A673 (cell line): ENCODE measurements at regions not wholly inside any gene's neighbourhood (a gene's known extent, or its start where the extent isn't known, plus 50 kb on each side); places are given as distances from the start of the nearest gene placed in this dataset.

Experiments used
- BruUV-seq: library from RNA; stranded (reverse); fragments of 400-500 nt; replicated peaks from 2 replicates; lab custom pipeline; 2021; lab: Mats Ljungman, UMichigan
- CTCF ChIA-PET: fragments of 300-600 bp; sonication (Branson Sonifier 250); formaldehyde crosslinking; loops from one replicate; lab custom pipeline; 2022; ENCODE audit warnings: antibody characterized with exemption; lab: Charles Lee
- POLR2A ChIA-PET: fragments of 300-600 bp; sonication (Branson Sonifier 250); formaldehyde crosslinking; loops from one replicate; lab custom pipeline; 2022; ENCODE audit warnings: antibody characterized with exemption; ENCODE audit not compliant: low non-redundant PET; lab: Charles Lee
- DNase-seq: peaks from one replicate; pipeline ENCODE4 v3.0.0-alpha.2; 2015; ENCODE audit warnings: low spot score
- H3K27ac ChIP-seq: fragments of 200-600 bp; sonication (generic); 2 replicates; pipeline ENCODE4 v1.5.1; 2016; ENCODE audit warnings: mixed run types, low read depth, mild to moderate bottlenecking, mixed read lengths, antibody characterized with exemption, low read length; ENCODE audit not compliant: poor library complexity, severe bottlenecking
- H3K27me3 ChIP-seq: fragments of 200-600 bp; sonication (generic); replicated peaks from 2 replicates; pipeline ENCODE4 v1.6.1; 2017; ENCODE audit warnings: mixed run types, low read depth, mild to moderate bottlenecking, mixed read lengths, antibody characterized with exemption, low read length; ENCODE audit not compliant: insufficient read depth, poor library complexity
- H3K36me3 ChIP-seq: fragments of 200-600 bp; sonication (generic); 2 replicates; pipeline ENCODE4 v1.6.1; 2016; ENCODE audit warnings: mixed run types, mild to moderate bottlenecking, mixed read lengths, antibody characterized with exemption, low read length; ENCODE audit not compliant: insufficient read depth, poor library complexity, severe bottlenecking
- H3K4me1 ChIP-seq: fragments of 200-600 bp; sonication (generic); 2 replicates; pipeline ENCODE4 v1.6.1; 2017; ENCODE audit warnings: mixed run types, mild to moderate bottlenecking, mixed read lengths, antibody characterized with exemption, low read length; ENCODE audit not compliant: insufficient read depth, poor library complexity, severe bottlenecking
- H3K4me3 ChIP-seq: fragments of 200-600 bp; sonication (generic); 2 replicates; pipeline ENCODE4 v1.5.1; 2016; ENCODE audit warnings: low read depth, mixed run types, mild to moderate bottlenecking, mixed read lengths, low read length; ENCODE audit not compliant: poor library complexity, severe bottlenecking
- H3K9me3 ChIP-seq: fragments of 200-600 bp; sonication (generic); 2 replicates; pipeline ENCODE4 v1.6.1; 2016; ENCODE audit warnings: mixed run types, low read depth, mild to moderate bottlenecking, mixed read lengths, antibody characterized with exemption, low read length; ENCODE audit not compliant: poor library complexity, severe bottlenecking
- EZH2 ChIP-seq: fragments of 200-600 bp; sonication (generic); IDR thresholded peaks from 2 replicates; pipeline ENCODE4 v1.6.1; 2017; ENCODE audit warnings: borderline replicate concordance, low read depth, mild to moderate bottlenecking, mixed read lengths, antibody characterized with exemption, low read length; ENCODE audit not compliant: poor library complexity, severe bottlenecking
- intact Hi-C: fragments of 100-400 bp; cut with micrococcal nuclease; formaldehyde crosslinking; loops from one replicate; pipeline ENCODE4 v1.10.0; 2022; ENCODE audit not compliant: unreplicated experiment
- TF ChIP-seq, protein P1 (sequence below): fragments of 300-800, 200-600 bp; sonication (generic); conservative IDR thresholded peaks from 2 replicates; pipeline ENCODE4 v1.5.1; 2017; ENCODE audit warnings: low read depth, mild to moderate bottlenecking, antibody characterized with exemption, low read length, moderate library complexity, mixed read lengths

DNA sequence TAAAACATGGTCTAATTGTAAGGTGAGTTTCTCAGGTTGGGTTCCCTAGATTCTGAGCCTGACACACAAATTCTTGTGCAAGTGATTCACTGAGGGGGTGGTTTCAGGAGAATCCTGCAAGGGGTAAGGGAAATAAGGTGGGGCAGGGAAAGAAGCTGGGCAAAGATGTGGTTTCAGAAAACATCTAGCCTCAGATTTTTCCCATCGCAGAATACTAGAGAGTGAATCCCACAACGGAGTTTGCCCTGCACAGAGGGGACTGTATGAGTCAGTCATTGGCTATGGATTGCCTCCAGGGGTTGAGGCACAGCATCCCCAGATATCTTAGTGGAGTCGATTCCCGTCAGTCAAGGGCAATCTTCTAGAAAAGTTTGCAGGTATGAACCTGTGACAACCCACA is 65.2 kb downstream of the PRL start:
- CTCF ChIA-PET = no interaction called here
- BruUV-seq = no TSS peak
- peaks cover 5% of the 10 kb centered on the region for H3K4me1 ChIP-seq
- POLR2A ChIA-PET = no interaction called here
- no peaks in the 10 kb centered on the region for H3K36me3 ChIP-seq
- H3K4me3 ChIP-seq = no peak overlapping the region
- intact Hi-C loops = no loop called here
- H3K27ac ChIP-seq = no peak overlapping the region
- TF ChIP-seq, protein P1, sequence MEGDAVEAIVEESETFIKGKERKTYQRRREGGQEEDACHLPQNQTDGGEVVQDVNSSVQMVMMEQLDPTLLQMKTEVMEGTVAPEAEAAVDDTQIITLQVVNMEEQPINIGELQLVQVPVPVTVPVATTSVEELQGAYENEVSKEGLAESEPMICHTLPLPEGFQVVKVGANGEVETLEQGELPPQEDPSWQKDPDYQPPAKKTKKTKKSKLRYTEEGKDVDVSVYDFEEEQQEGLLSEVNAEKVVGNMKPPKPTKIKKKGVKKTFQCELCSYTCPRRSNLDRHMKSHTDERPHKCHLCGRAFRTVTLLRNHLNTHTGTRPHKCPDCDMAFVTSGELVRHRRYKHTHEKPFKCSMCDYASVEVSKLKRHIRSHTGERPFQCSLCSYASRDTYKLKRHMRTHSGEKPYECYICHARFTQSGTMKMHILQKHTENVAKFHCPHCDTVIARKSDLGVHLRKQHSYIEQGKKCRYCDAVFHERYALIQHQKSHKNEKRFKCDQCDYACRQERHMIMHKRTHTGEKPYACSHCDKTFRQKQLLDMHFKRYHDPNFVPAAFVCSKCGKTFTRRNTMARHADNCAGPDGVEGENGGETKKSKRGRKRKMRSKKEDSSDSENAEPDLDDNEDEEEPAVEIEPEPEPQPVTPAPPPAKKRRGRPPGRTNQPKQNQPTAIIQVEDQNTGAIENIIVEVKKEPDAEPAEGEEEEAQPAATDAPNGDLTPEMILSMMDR = no peak
- no peak for TF ChIP-seq EZH2
- no peaks in the 10 kb centered on the region for H3K27me3 ChIP-seq
- H3K9me3 ChIP-seq = no peaks in the 10 kb centered on the region
- no peak for DNase-seq

DNA sequence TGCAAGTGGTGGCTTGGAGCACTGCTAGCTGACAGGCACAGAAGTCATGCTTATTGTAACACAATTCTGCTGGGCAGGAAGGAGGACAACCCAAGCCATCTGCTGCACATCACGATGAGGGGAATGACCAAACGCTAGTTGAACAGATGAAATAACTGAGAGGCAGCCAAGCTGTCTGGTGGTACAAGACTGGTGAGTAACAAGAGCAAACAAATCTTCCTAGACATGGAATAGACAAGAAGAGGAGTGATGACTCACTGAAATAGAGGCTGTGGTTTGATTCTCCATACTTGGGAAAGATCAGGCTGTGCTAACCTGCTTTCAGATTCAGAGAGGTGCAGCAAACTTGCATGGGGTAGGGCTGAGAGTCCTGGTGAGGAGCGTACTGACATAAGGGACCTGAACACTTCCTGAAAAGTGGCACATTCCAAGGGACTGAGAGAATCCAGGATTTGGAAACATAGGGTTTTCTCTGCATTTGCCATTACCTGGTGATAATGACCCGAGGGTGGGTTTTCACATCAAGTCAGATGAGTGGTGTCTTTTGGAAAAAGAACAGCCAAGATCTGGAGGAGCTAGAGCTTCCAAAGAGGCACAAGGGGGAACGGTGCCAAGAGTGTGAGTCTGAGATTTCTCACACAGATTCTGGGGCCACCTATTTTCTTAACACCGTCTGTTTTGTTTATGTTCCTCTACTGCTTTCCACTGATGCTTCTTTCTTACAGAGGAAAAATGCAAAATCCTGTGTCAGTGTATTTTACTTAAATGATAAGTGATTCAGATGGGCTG is 60.0 kb downstream of the PRL start:
- no TSS peak for BruUV-seq
- intact Hi-C loops = no loop called here
- Histone ChIP-seq H3K27ac (no peak overlapping the region), H3K36me3 (no peaks in the 10 kb centered on the region), H3K4me1 (no peaks in the 10 kb centered on the region), H3K9me3 (no peaks in the 10 kb centered on the region), H3K27me3 (no peaks in the 10 kb centered on the region), H3K4me3 (no peak overlapping the region)
- no peak for TF ChIP-seq EZH2
- TF ChIP-seq, protein P1 = no peak
- DNase-seq = no peak
- ChIA-PET POLR2A (no interaction called here), CTCF (no interaction called here)
